ENCODE measurements at regions not wholly inside any gene's neighbourhood (a gene's known extent, or its start where the extent isn't known, plus 50 kb on each side); places are given as distances from the start of the nearest gene placed in this dataset.

- TF ChIP-seq SIN3A (IDR thresholded peaks at IDR 0.05; ENCODE audit: borderline replicate concordance, insufficient read depth, low read length), result no peak
- TF ChIP-seq FOXP2 (optimal IDR thresholded peaks at IDR 0.05; ENCODE audit: borderline replicate concordance, extremely low read depth, extremely low read length, insufficient read depth), result no peak
- TF ChIP-seq, protein P1, sequence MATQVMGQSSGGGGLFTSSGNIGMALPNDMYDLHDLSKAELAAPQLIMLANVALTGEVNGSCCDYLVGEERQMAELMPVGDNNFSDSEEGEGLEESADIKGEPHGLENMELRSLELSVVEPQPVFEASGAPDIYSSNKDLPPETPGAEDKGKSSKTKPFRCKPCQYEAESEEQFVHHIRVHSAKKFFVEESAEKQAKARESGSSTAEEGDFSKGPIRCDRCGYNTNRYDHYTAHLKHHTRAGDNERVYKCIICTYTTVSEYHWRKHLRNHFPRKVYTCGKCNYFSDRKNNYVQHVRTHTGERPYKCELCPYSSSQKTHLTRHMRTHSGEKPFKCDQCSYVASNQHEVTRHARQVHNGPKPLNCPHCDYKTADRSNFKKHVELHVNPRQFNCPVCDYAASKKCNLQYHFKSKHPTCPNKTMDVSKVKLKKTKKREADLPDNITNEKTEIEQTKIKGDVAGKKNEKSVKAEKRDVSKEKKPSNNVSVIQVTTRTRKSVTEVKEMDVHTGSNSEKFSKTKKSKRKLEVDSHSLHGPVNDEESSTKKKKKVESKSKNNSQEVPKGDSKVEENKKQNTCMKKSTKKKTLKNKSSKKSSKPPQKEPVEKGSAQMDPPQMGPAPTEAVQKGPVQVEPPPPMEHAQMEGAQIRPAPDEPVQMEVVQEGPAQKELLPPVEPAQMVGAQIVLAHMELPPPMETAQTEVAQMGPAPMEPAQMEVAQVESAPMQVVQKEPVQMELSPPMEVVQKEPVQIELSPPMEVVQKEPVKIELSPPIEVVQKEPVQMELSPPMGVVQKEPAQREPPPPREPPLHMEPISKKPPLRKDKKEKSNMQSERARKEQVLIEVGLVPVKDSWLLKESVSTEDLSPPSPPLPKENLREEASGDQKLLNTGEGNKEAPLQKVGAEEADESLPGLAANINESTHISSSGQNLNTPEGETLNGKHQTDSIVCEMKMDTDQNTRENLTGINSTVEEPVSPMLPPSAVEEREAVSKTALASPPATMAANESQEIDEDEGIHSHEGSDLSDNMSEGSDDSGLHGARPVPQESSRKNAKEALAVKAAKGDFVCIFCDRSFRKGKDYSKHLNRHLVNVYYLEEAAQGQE (IDR thresholded peaks at IDR 0.05; ENCODE audit: insufficient read depth in 1 of 2, low read depth in 2 of 2, low read length in 2 of 2), result no peak
- TF ChIP-seq TAF1 (IDR thresholded peaks at IDR 0.05; ENCODE audit: borderline replicate concordance, insufficient read depth, low read length), result no peak
- no peak for TF ChIP-seq POLR2AphosphoS5 (IDR thresholded peaks at IDR 0.05; ENCODE audit: low read depth, low read length)
Observed at GRCh38 chr16:77645764-77646163, 76.5 kb upstream of the NUDT7 start.

DNA sequence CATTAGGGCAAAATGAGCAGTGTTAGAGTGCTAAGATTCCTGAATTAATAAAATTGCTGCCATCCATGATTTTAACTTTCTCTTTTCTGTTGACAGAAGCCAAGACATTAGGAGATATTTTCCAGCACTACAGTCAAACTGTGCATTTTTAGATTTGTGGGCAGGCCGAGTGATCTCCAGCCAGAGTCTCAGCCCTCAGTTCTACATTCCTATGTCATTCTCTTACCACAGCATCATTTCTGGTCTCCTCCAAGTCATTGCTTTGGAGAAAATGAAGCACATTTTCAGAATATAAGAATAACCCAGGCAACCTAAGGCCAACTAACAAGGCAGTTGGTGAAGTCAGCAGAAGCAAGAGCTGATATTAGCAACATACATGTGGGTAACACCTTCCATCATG, 74.6 kb upstream of the NUDT7 start:
- no peak for TF ChIP-seq TAF1 (IDR thresholded peaks at IDR 0.05; ENCODE audit: borderline replicate concordance, insufficient read depth, low read length)
- TF ChIP-seq FOXP2 (optimal IDR thresholded peaks at IDR 0.05; ENCODE audit: borderline replicate concordance, extremely low read depth, extremely low read length, insufficient read depth), result no peak
- TF ChIP-seq, protein P1 (IDR thresholded peaks at IDR 0.05; ENCODE audit: insufficient read depth in 1 of 2, low read depth in 2 of 2, low read length in 2 of 2), result no peak
- no peak for TF ChIP-seq POLR2AphosphoS5 (IDR thresholded peaks at IDR 0.05; ENCODE audit: low read depth, low read length)
- TF ChIP-seq SIN3A (IDR thresholded peaks at IDR 0.05; ENCODE audit: borderline replicate concordance, insufficient read depth, low read length), result no peak

GRCh38 chr16:77650761-77651160, 71.6 kb upstream of the NUDT7 start:
- TF ChIP-seq POLR2AphosphoS5 (IDR thresholded peaks at IDR 0.05; ENCODE audit: low read depth, low read length) (no peak), FOXP2 (optimal IDR thresholded peaks at IDR 0.05; ENCODE audit: borderline replicate concordance, extremely low read depth, extremely low read length, insufficient read depth) (no peak), TAF1 (IDR thresholded peaks at IDR 0.05; ENCODE audit: borderline replicate concordance, insufficient read depth, low read length) (no peak), SIN3A (IDR thresholded peaks at IDR 0.05; ENCODE audit: borderline replicate concordance, insufficient read depth, low read length) (no peak)
- TF ChIP-seq, protein P1 (IDR thresholded peaks at IDR 0.05; ENCODE audit: insufficient read depth in 1 of 2, low read depth in 2 of 2, low read length in 2 of 2), result no peak

DNA sequence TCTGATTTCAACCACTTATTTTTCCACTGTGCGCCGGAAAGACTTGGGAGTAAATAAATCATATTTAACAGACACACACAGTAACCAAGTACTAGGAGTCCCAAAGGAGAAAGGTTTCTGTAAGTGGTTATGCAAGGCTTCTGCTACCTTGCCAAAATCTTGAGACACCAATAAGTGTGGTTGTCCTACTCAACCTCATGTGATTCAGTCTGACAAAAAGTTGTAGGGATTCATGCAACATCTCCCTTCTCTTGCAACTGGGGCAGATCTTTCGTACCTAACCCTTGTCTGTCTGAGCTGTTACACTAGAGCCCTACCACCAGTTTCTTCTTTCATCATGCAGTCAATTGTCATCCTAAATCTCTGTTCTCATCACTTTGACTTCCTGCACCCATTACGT, 69.9 kb upstream of the NUDT7 start:
- no peak for TF ChIP-seq FOXP2 (optimal IDR thresholded peaks at IDR 0.05; ENCODE audit: borderline replicate concordance, extremely low read depth, extremely low read length, insufficient read depth)
- no peak for TF ChIP-seq SIN3A (IDR thresholded peaks at IDR 0.05; ENCODE audit: borderline replicate concordance, insufficient read depth, low read length)
- TF ChIP-seq TAF1 (IDR thresholded peaks at IDR 0.05; ENCODE audit: borderline replicate concordance, insufficient read depth, low read length), result no peak
- TF ChIP-seq POLR2AphosphoS5 (IDR thresholded peaks at IDR 0.05; ENCODE audit: low read depth, low read length), result no peak
- TF ChIP-seq, protein P1 (IDR thresholded peaks at IDR 0.05; ENCODE audit: insufficient read depth in 1 of 2, low read depth in 2 of 2, low read length in 2 of 2), result no peak

DNA sequence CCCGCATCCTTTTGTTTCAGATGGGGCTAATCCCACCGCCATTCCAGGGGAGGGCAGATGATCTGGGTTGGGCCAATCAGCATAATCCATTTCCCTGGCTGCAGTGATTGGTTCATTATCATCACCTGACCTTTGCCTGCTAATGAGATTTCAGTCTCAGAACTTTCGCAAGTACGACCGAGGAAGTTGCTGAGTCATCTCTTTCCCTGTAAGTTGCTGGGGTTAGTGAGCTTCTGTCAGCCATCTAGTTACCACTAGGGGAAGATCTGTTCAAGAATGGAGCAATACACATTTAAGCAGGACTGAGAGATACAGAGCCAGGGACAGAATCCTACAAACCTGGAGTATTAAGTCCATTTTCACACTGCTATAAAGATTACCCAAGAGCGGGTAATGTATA, 65.3 kb upstream of the NUDT7 start:
- TF ChIP-seq POLR2AphosphoS5 (IDR thresholded peaks at IDR 0.05; ENCODE audit: low read depth, low read length) (no peak), FOXP2 (optimal IDR thresholded peaks at IDR 0.05; ENCODE audit: borderline replicate concordance, extremely low read depth, extremely low read length, insufficient read depth) (no peak), SIN3A (IDR thresholded peaks at IDR 0.05; ENCODE audit: borderline replicate concordance, insufficient read depth, low read length) (no peak), TAF1 (IDR thresholded peaks at IDR 0.05; ENCODE audit: borderline replicate concordance, insufficient read depth, low read length) (no peak)
- TF ChIP-seq, protein P1 (IDR thresholded peaks at IDR 0.05; ENCODE audit: insufficient read depth in 1 of 2, low read depth in 2 of 2, low read length in 2 of 2), result no peak
